Body of pancreas (tissue), 4 donors: ENCODE measurements at regions not wholly inside any gene's neighbourhood (a gene's known extent, or its start where the extent isn't known, plus 50 kb on each side); places are given as distances from the start of the nearest gene placed in this dataset.

ENCODE experiments used
- ATAC-seq: fragments of 150-250 bp; one replicate; pipeline ENCODE4 v1.9.1; 2016
- DNase-seq, 4 donors: peaks; one replicate each; pipeline ENCODE4 v3.0.0-alpha.2; 2019
- H3K27ac ChIP-seq, 4 donors: fragments of 200-600 bp; sonication (generic); 1 replicate in 3 of 4; 2 replicates in 1 of 4; pipeline versions ENCODE4 v1.5.1 to v1.6.1; 2016 to 2019; ENCODE audit warnings: mild to moderate bottlenecking in 1 of 4, mixed read lengths in 1 of 4, moderate library complexity in 1 of 4
- H3K27me3 ChIP-seq, 2 donors: fragments of 200-600 bp; sonication (generic); one replicate each; pipeline ENCODE4 v1.6.0; 2016; ENCODE audit warnings: mild to moderate bottlenecking in 1 of 2
- H3K36me3 ChIP-seq, 2 donors: fragments of 200-600 bp; sonication (generic); replicated peaks in 1 of 2; 2 replicates each; pipeline ENCODE4 v1.5.1; 2016; ENCODE audit warnings: low read depth in 2 of 2; ENCODE audit not compliant: insufficient read depth in 1 of 2
- H3K4me1 ChIP-seq: fragments of 200-600 bp; sonication (generic); one replicate; pipeline ENCODE4 v1.6.0; 2016
- H3K4me3 ChIP-seq, 2 donors: fragments of 200-600 bp; sonication (generic); 1 replicate in 1 of 2; 2 replicates in 1 of 2; pipeline ENCODE4 v1.5.1; 2016 to 2019
- H3K9me3 ChIP-seq, 3 donors: fragments of 200-600 bp; sonication (generic); 1 replicate in 2 of 3; 2 replicates in 1 of 3; pipeline ENCODE4 v1.5.1; 2016
- CTCF ChIP-seq, 7 experiments: fragments of 450-650 bp in 4 of 7; fragments of 200-600 bp in 3 of 7; sonication (generic) in 3 of 7; IDR thresholded peaks; one replicate each; pipeline ENCODE4 v1.5.1; 2016 to 2019; ENCODE audit warnings: antibody characterized with exemption in 7 of 7
- POLR2A ChIP-seq, 3 donors: fragments of 450-650 bp; IDR thresholded peaks; one replicate each; pipeline ENCODE4 v1.6.1; 2016; ENCODE audit warnings: antibody characterized with exemption in 3 of 3, mild to moderate bottlenecking in 2 of 3
- WGBS, 2 donors: methylation state at CpG; one replicate each; pipeline ENCODE4 v1.1.5; 2017; 5-methylcytosine and 5-hydroxymethylcytosine counted together
- intact Hi-C: fragments of 100-400 bp; cut with DNase I; formaldehyde crosslinking; loops from one replicate; pipeline ENCODE4 v1.15.1; 2023

GRCh38 chr7:106792233-106792926 is 72.7 kb upstream of the PIK3CG start:
- DNase-seq (no peak), ATAC-seq (no peak)
- 45 to 47% methylated on average over 8 of the region's 8 CpGs for WGBS, 2 donors
- Histone ChIP-seq H3K36me3 (no peaks in the 10 kb centered on the region), H3K4me1 (no peaks in the 10 kb centered on the region), H3K4me3 (no peak overlapping the region), H3K27me3 (no peaks in the 10 kb centered on the region), H3K9me3 (no peaks in the 10 kb centered on the region), H3K27ac (no peak overlapping the region)
- no peak for TF ChIP-seq POLR2A (IDR thresholded peaks at IDR 0.05)
- no peak for TF ChIP-seq CTCF (IDR thresholded peaks at IDR 0.05)
- intact Hi-C loops, result loop anchor here (5.0 kb wide), 1 partner anchor 355 kb away; no protein-coding TSS in a partner anchor

- Histone ChIP-seq H3K4me1 (no peaks in the 10 kb centered on the region), H3K36me3 (no peaks in the 10 kb centered on the region), H3K27ac (no peak overlapping the region), H3K27me3 (no peaks in the 10 kb centered on the region), H3K9me3 (no peaks in the 10 kb centered on the region), H3K4me3 (no peak overlapping the region)
- no peak for ATAC-seq
- DNase-seq, result peak in 2 of 4 donors; percentile 18 to 31
- WGBS, 2 donors, result 58 to 68% methylated on average over 7 of the region's 7 CpGs
- intact Hi-C loops, result loop anchor here (5.0 kb wide), 1 partner anchor 354 kb away; no protein-coding TSS in a partner anchor
- TF ChIP-seq CTCF (IDR thresholded peaks at IDR 0.05) (peak; percentile 28 to 72 (median 66)), POLR2A (IDR thresholded peaks at IDR 0.05) (no peak)
Observed at GRCh38 chr7:106793015-106793975, 71.8 kb upstream of the PIK3CG start.

GRCh38 chr7:106794276-106795083 is 70.6 kb upstream of the PIK3CG start:
- no peaks in the 10 kb centered on the region for H3K4me1 ChIP-seq
- H3K9me3 ChIP-seq, result no peaks in the 10 kb centered on the region
- TF ChIP-seq CTCF (IDR thresholded peaks at IDR 0.05) (no peak), POLR2A (IDR thresholded peaks at IDR 0.05) (no peak)
- H3K27me3 ChIP-seq, result no peaks in the 10 kb centered on the region
- H3K4me3 ChIP-seq, result no peak overlapping the region
- ATAC-seq (no peak), DNase-seq (no peak)
- intact Hi-C loops, result loop anchor here (5.0 kb wide), 1 partner anchor 353 kb away; no protein-coding TSS in a partner anchor
- H3K27ac ChIP-seq, result no peak overlapping the region
- H3K36me3 ChIP-seq, result no peaks in the 10 kb centered on the region
- WGBS, 2 donors, result 56 to 61% methylated on average over 6 of the region's 6 CpGs

GRCh38 chr7:106795084-106795876 is 69.8 kb upstream of the PIK3CG start:
- intact Hi-C loops, result no loop called here
- Histone ChIP-seq H3K27ac (no peak overlapping the region), H3K36me3 (no peaks in the 10 kb centered on the region), H3K4me3 (no peak overlapping the region), H3K27me3 (no peaks in the 10 kb centered on the region), H3K4me1 (no peaks in the 10 kb centered on the region), H3K9me3 (no peaks in the 10 kb centered on the region)
- WGBS, 2 donors, result 71 to 86% methylated on average over 6 of the region's 6 CpGs
- ATAC-seq (no peak), DNase-seq (no peak)
- TF ChIP-seq CTCF (IDR thresholded peaks at IDR 0.05), result no peak
- TF ChIP-seq POLR2A (IDR thresholded peaks at IDR 0.05), result no peak
